GM21447 (cell line): ENCODE measurements at regions not wholly inside any gene's neighbourhood (a gene's known extent, or its start where the extent isn't known, plus 50 kb on each side); places are given as distances from the start of the nearest gene placed in this dataset.

Source experiments
- ATAC-seq: cut with Tn5 transposase; IDR thresholded peaks from one replicate; pipeline ENCODE4 v1.9.1; 2021; ENCODE audit not compliant: unreplicated experiment

GRCh38 chr16:51445250-51445649, 294.2 kb upstream of the SALL1 start:
- no peak for ATAC-seq

- no peak for ATAC-seq
These were observed 292.9 kb upstream of the SALL1 start for GRCh38 chr16:51443934-51444333.

- ATAC-seq, result no peak
These were observed 291.2 kb upstream of the SALL1 start for GRCh38 chr16:51442141-51442870.

- no peak for ATAC-seq
These were observed 289.2 kb upstream of the SALL1 start for GRCh38 chr16:51440131-51440889.

- ATAC-seq, result no peak
These were observed 288.2 kb upstream of the SALL1 start for GRCh38 chr16:51439271-51439670.

- no peak for ATAC-seq
These were observed 285.7 kb upstream of the SALL1 start for GRCh38 chr16:51436742-51437141.

GRCh38 chr16:51434567-51435198, 283.6 kb upstream of the SALL1 start:
- no peak for ATAC-seq

- no peak for ATAC-seq
These were observed 282.5 kb upstream of the SALL1 start for GRCh38 chr16:51433599-51433998.

- no peak for ATAC-seq
These were observed 280.6 kb upstream of the SALL1 start for GRCh38 chr16:51431517-51432241.

- no peak for ATAC-seq
These were observed 279.8 kb upstream of the SALL1 start for GRCh38 chr16:51430716-51431369.

GRCh38 chr16:51429041-51429440, 278.0 kb upstream of the SALL1 start:
- ATAC-seq, result no peak

- ATAC-seq, result no peak
These were observed 276.0 kb upstream of the SALL1 start for GRCh38 chr16:51427085-51427484.

- no peak for ATAC-seq
These were observed 275.2 kb upstream of the SALL1 start for GRCh38 chr16:51426276-51426675.

- no peak for ATAC-seq
These were observed 269.2 kb upstream of the SALL1 start for GRCh38 chr16:51420247-51420646.

- ATAC-seq, result no peak
These were observed 268.7 kb upstream of the SALL1 start for GRCh38 chr16:51419768-51420167.

- no peak for ATAC-seq
These were observed 267.2 kb upstream of the SALL1 start for GRCh38 chr16:51418258-51418657.

- no peak for ATAC-seq
These were observed 265.9 kb upstream of the SALL1 start for GRCh38 chr16:51416926-51417325.

GRCh38 chr16:51410125-51410524, 259.1 kb upstream of the SALL1 start:
- ATAC-seq, result no peak

GRCh38 chr16:51409001-51409675, 258.1 kb upstream of the SALL1 start:
- ATAC-seq, result no peak

GRCh38 chr16:51408357-51408756, 257.3 kb upstream of the SALL1 start:
- ATAC-seq, result no peak
